DND-41 (cell line): ENCODE measurements at regions not wholly inside any gene's neighbourhood (a gene's known extent, or its start where the extent isn't known, plus 50 kb on each side); places are given as distances from the start of the nearest gene placed in this dataset.

ENCODE experiments used
- CTCF ChIP-seq: IDR thresholded peaks from 2 replicates; pipeline ENCODE4 v1.5.1; 2012; ENCODE audit warnings: borderline replicate concordance, low read length, moderate library complexity, mild to moderate bottlenecking; ENCODE audit not compliant: poor library complexity, severe bottlenecking; ENCODE audit errors: extremely low read depth
- EZH2 ChIP-seq: IDR thresholded peaks from 3 replicates; pipeline ENCODE4 v1.6.1; 2012; ENCODE audit warnings: borderline replicate concordance, low read depth, mild to moderate bottlenecking, moderate library complexity, low read length, inconsistent platforms; ENCODE audit not compliant: severe bottlenecking

GRCh38 chr5:85512896-85513295 is 1104.8 kb upstream of the COX7C start:
- no peak for TF ChIP-seq CTCF
- no peak for TF ChIP-seq EZH2
